ENCODE measurements at regions not wholly inside any gene's neighbourhood (a gene's known extent, or its start where the extent isn't known, plus 50 kb on each side); places are given as distances from the start of the nearest gene placed in this dataset.

DNA sequence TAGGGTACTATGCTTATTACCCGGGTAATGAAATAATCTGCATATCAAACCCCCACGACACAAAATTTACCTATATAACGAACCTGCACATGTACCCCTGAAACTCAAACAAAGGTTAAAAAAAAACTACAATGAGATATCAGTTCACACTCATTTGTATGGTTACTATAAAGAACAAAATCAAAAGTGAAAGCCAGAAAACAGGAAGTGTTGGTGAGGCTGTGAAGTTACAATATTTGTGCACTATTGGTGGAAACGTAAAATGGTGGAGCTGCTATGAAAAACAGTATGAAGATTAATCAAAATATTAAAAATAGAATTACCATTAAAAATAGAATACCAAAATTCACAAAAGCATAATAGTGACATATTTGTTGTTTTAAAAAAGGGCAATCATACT, 128.9 kb downstream of the ZIC1 start:
- Mint-ChIP-seq H3K27ac (no peak overlapping the region), H3K4me1 (peaks cover 0 to 3% (median 0%) of the 10 kb centered on the region in 4 donors), H3K4me3 (peak overlapping the region in 2 of 8 donors; percentile 32 to 34), H3K9me3 (peaks cover 2 to 29% (median 20%) of the 10 kb centered on the region in 8 donors), H3K36me3 (no peaks in the 10 kb centered on the region), H3K27me3 (no peaks in the 10 kb centered on the region)
- Histone ChIP-seq H3K27ac (ENCODE audit: low read depth, low read length) (no peak overlapping the region), H3K36me3 (ENCODE audit: insufficient read depth, low read length) (no peaks in the 10 kb centered on the region), H3K27me3 (ENCODE audit: insufficient read depth, low read length) (no peaks in the 10 kb centered on the region), H3K4me1 (ENCODE audit: insufficient read depth, low read length) (no peaks in the 10 kb centered on the region), H3K9me3 (ENCODE audit: control insufficient read depth in 1 of 2, low read length in 2 of 2) (no peaks in the 10 kb centered on the region), H3K4me3 (ENCODE audit: low read length in 2 of 2) (no peak overlapping the region)
- ChIA-PET CTCF (ENCODE audit: partially characterized antibody) (no interaction called here), POLR2A (ENCODE audit: partially characterized antibody) (no interaction called here)
- intact Hi-C loops (cut with micrococcal nuclease) = no loop called here
- DNase-seq = no peak

GRCh38 chr3:147540921-147541320, 131.8 kb downstream of the ZIC1 start:
- POLR2A ChIA-PET (ENCODE audit: partially characterized antibody) = no interaction called here
- no peak overlapping the region for H3K4me3 Mint-ChIP-seq
- peaks cover 0 to 3% (median 0%) of the 10 kb centered on the region in 4 donors for H3K4me1 Mint-ChIP-seq
- no peak overlapping the region for H3K27ac Mint-ChIP-seq
- H3K9me3 ChIP-seq (ENCODE audit: control insufficient read depth in 1 of 2, low read length in 2 of 2) = no peaks in the 10 kb centered on the region
- H3K36me3 Mint-ChIP-seq = no peaks in the 10 kb centered on the region
- H3K36me3 ChIP-seq (ENCODE audit: insufficient read depth, low read length) = no peaks in the 10 kb centered on the region
- H3K27ac ChIP-seq (ENCODE audit: low read depth, low read length) = no peak overlapping the region
- intact Hi-C loops (cut with micrococcal nuclease) = no loop called here
- no peak overlapping the region for H3K4me3 ChIP-seq (ENCODE audit: low read length in 2 of 2)
- CTCF ChIA-PET (ENCODE audit: partially characterized antibody) = no interaction called here
- no peaks in the 10 kb centered on the region for H3K27me3 Mint-ChIP-seq
- peaks cover 0 to 27% (median 19%) of the 10 kb centered on the region in 8 donors for H3K9me3 Mint-ChIP-seq
- no peaks in the 10 kb centered on the region for H3K4me1 ChIP-seq (ENCODE audit: insufficient read depth, low read length)
- DNase-seq = no peak
- no peaks in the 10 kb centered on the region for H3K27me3 ChIP-seq (ENCODE audit: insufficient read depth, low read length)

- CTCF ChIA-PET (ENCODE audit: partially characterized antibody) = no interaction called here
- POLR2A ChIA-PET (ENCODE audit: partially characterized antibody) = no interaction called here
- Mint-ChIP-seq H3K27ac (no peak overlapping the region), H3K4me1 (no peaks in the 10 kb centered on the region), H3K4me3 (no peak overlapping the region), H3K9me3 (peaks cover 0 to 24% (median 16%) of the 10 kb centered on the region in 8 donors), H3K36me3 (no peaks in the 10 kb centered on the region), H3K27me3 (no peaks in the 10 kb centered on the region)
- Histone ChIP-seq H3K9me3 (ENCODE audit: control insufficient read depth in 1 of 2, low read length in 2 of 2) (no peaks in the 10 kb centered on the region), H3K4me3 (ENCODE audit: low read length in 2 of 2) (no peak overlapping the region), H3K27me3 (ENCODE audit: insufficient read depth, low read length) (no peaks in the 10 kb centered on the region), H3K4me1 (ENCODE audit: insufficient read depth, low read length) (no peaks in the 10 kb centered on the region), H3K36me3 (ENCODE audit: insufficient read depth, low read length) (no peaks in the 10 kb centered on the region), H3K27ac (ENCODE audit: low read depth, low read length) (no peak overlapping the region)
- DNase-seq = no peak
- intact Hi-C loops (cut with micrococcal nuclease) = no loop called here
These were observed 135.1 kb downstream of the ZIC1 start for GRCh38 chr3:147544290-147544689.

DNA sequence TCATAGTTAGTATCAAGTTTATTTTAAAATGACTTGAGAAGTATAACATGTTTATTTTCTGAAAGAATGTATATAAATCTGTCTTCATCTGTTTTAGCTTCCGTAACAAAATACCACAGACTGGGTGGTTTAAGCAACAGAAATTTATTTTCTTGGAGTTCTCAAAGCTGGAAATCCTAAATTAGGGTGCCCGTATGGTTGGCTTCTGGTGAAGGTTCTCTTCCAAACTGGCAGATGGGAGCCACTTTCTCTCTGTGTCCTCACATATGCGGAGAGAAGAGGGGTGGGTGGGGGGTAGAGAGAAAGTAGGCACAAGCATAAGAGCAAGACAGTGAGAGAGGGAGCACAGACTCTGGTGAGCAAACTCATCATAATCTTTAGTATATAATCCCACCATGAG, 142.3 kb downstream of the ZIC1 start:
- Histone ChIP-seq H3K4me3 (ENCODE audit: low read length in 2 of 2) (no peak overlapping the region), H3K27me3 (ENCODE audit: insufficient read depth, low read length) (no peaks in the 10 kb centered on the region), H3K9me3 (ENCODE audit: control insufficient read depth in 1 of 2, low read length in 2 of 2) (no peaks in the 10 kb centered on the region), H3K36me3 (ENCODE audit: insufficient read depth, low read length) (no peaks in the 10 kb centered on the region), H3K27ac (ENCODE audit: low read depth, low read length) (no peak overlapping the region), H3K4me1 (ENCODE audit: insufficient read depth, low read length) (no peaks in the 10 kb centered on the region)
- Mint-ChIP-seq H3K27me3 (no peaks in the 10 kb centered on the region), H3K36me3 (no peaks in the 10 kb centered on the region), H3K9me3 (peaks cover 0 to 15% (median 3%) of the 10 kb centered on the region in 8 donors), H3K4me1 (no peaks in the 10 kb centered on the region), H3K27ac (no peak overlapping the region), H3K4me3 (no peak overlapping the region)
- DNase-seq = no peak
- intact Hi-C loops (cut with micrococcal nuclease) = no loop called here
- ChIA-PET CTCF (ENCODE audit: partially characterized antibody) (no interaction called here), POLR2A (ENCODE audit: partially characterized antibody) (no interaction called here)

GRCh38 chr3:147554332-147554731, 145.2 kb downstream of the ZIC1 start:
- Mint-ChIP-seq H3K27ac (no peak overlapping the region), H3K36me3 (no peaks in the 10 kb centered on the region), H3K4me3 (no peak overlapping the region), H3K4me1 (no peaks in the 10 kb centered on the region), H3K27me3 (no peaks in the 10 kb centered on the region), H3K9me3 (peaks cover 0 to 11% (median 5%) of the 10 kb centered on the region in 8 donors)
- H3K9me3 ChIP-seq (ENCODE audit: control insufficient read depth in 1 of 2, low read length in 2 of 2) = no peaks in the 10 kb centered on the region
- DNase-seq = no peak
- H3K36me3 ChIP-seq (ENCODE audit: insufficient read depth, low read length) = no peaks in the 10 kb centered on the region
- no peak overlapping the region for H3K27ac ChIP-seq (ENCODE audit: low read depth, low read length)
- no peaks in the 10 kb centered on the region for H3K4me1 ChIP-seq (ENCODE audit: insufficient read depth, low read length)
- H3K4me3 ChIP-seq (ENCODE audit: low read length in 2 of 2) = no peak overlapping the region
- intact Hi-C loops (cut with micrococcal nuclease) = no loop called here
- POLR2A ChIA-PET (ENCODE audit: partially characterized antibody) = no interaction called here
- H3K27me3 ChIP-seq (ENCODE audit: insufficient read depth, low read length) = no peaks in the 10 kb centered on the region
- CTCF ChIA-PET (ENCODE audit: partially characterized antibody) = no interaction called here

- Mint-ChIP-seq H3K27ac (no peak overlapping the region), H3K4me3 (no peak overlapping the region), H3K9me3 (peaks cover 2 to 17% (median 10%) of the 10 kb centered on the region in 8 donors), H3K27me3 (no peaks in the 10 kb centered on the region), H3K4me1 (no peaks in the 10 kb centered on the region), H3K36me3 (no peaks in the 10 kb centered on the region)
- intact Hi-C loops (cut with micrococcal nuclease) = no loop called here
- H3K4me3 ChIP-seq (ENCODE audit: low read length in 2 of 2) = no peak overlapping the region
- ChIA-PET CTCF (ENCODE audit: partially characterized antibody) (no interaction called here), POLR2A (ENCODE audit: partially characterized antibody) (no interaction called here)
- H3K27ac ChIP-seq (ENCODE audit: low read depth, low read length) = no peak overlapping the region
- no peaks in the 10 kb centered on the region for H3K27me3 ChIP-seq (ENCODE audit: insufficient read depth, low read length)
- no peaks in the 10 kb centered on the region for H3K36me3 ChIP-seq (ENCODE audit: insufficient read depth, low read length)
- DNase-seq = no peak
- no peaks in the 10 kb centered on the region for H3K4me1 ChIP-seq (ENCODE audit: insufficient read depth, low read length)
- no peaks in the 10 kb centered on the region for H3K9me3 ChIP-seq (ENCODE audit: control insufficient read depth in 1 of 2, low read length in 2 of 2)
These were observed 163.8 kb downstream of the ZIC1 start for GRCh38 chr3:147572970-147573340.

DNA sequence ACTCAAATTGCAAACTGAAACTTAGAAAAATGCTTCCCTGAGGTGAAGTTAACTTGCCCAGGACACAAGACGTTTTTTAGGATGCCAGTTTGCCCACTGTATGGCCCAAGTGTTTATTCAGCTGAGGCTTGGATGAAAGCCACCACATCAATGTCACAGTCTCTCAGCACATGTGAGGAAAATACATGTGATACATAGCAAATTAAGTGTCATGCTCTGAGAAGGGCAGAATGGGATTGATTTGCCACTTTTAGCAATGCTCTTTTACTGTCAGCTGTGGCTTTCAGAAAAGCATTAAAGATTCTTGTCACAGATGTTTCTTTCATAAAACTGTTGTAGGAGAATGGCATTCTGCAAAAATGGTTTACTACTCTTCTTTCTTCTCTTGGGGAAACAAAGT, 165.5 kb downstream of the ZIC1 start:
- Histone ChIP-seq H3K27ac (ENCODE audit: low read depth, low read length) (no peak overlapping the region), H3K9me3 (ENCODE audit: control insufficient read depth in 1 of 2, low read length in 2 of 2) (no peaks in the 10 kb centered on the region), H3K36me3 (ENCODE audit: insufficient read depth, low read length) (no peaks in the 10 kb centered on the region), H3K4me1 (ENCODE audit: insufficient read depth, low read length) (no peaks in the 10 kb centered on the region), H3K27me3 (ENCODE audit: insufficient read depth, low read length) (no peaks in the 10 kb centered on the region), H3K4me3 (ENCODE audit: low read length in 2 of 2) (no peak overlapping the region)
- DNase-seq = no peak
- no peaks in the 10 kb centered on the region for H3K36me3 Mint-ChIP-seq
- H3K27me3 Mint-ChIP-seq = no peaks in the 10 kb centered on the region
- CTCF ChIA-PET (ENCODE audit: partially characterized antibody) = no interaction called here
- H3K4me3 Mint-ChIP-seq = no peak overlapping the region
- POLR2A ChIA-PET (ENCODE audit: partially characterized antibody) = no interaction called here
- no peak overlapping the region for H3K27ac Mint-ChIP-seq
- H3K9me3 Mint-ChIP-seq = peaks cover 2 to 18% (median 12%) of the 10 kb centered on the region in 8 donors
- H3K4me1 Mint-ChIP-seq = no peaks in the 10 kb centered on the region
- intact Hi-C loops (cut with micrococcal nuclease) = no loop called here

- ChIA-PET POLR2A (ENCODE audit: partially characterized antibody) (no interaction called here), CTCF (ENCODE audit: partially characterized antibody) (no interaction called here)
- intact Hi-C loops (cut with micrococcal nuclease) = no loop called here
- Histone ChIP-seq H3K4me1 (ENCODE audit: insufficient read depth, low read length) (no peaks in the 10 kb centered on the region), H3K4me3 (ENCODE audit: low read length in 2 of 2) (no peak overlapping the region), H3K27me3 (ENCODE audit: insufficient read depth, low read length) (no peaks in the 10 kb centered on the region), H3K27ac (ENCODE audit: low read depth, low read length) (no peak overlapping the region), H3K9me3 (ENCODE audit: control insufficient read depth in 1 of 2, low read length in 2 of 2) (no peaks in the 10 kb centered on the region), H3K36me3 (ENCODE audit: insufficient read depth, low read length) (no peaks in the 10 kb centered on the region)
- H3K27ac Mint-ChIP-seq = no peak overlapping the region
- H3K4me1 Mint-ChIP-seq = no peaks in the 10 kb centered on the region
- no peak for DNase-seq
- H3K9me3 Mint-ChIP-seq = peaks cover 2 to 18% (median 12%) of the 10 kb centered on the region in 8 donors
- no peaks in the 10 kb centered on the region for H3K27me3 Mint-ChIP-seq
- no peaks in the 10 kb centered on the region for H3K36me3 Mint-ChIP-seq
- no peak overlapping the region for H3K4me3 Mint-ChIP-seq
These were observed 166.2 kb downstream of the ZIC1 start for GRCh38 chr3:147575391-147575790.
